ENCODE measurements at regions not wholly inside any gene's neighbourhood (a gene's known extent, or its start where the extent isn't known, plus 50 kb on each side); places are given as distances from the start of the nearest gene placed in this dataset.

DNA sequence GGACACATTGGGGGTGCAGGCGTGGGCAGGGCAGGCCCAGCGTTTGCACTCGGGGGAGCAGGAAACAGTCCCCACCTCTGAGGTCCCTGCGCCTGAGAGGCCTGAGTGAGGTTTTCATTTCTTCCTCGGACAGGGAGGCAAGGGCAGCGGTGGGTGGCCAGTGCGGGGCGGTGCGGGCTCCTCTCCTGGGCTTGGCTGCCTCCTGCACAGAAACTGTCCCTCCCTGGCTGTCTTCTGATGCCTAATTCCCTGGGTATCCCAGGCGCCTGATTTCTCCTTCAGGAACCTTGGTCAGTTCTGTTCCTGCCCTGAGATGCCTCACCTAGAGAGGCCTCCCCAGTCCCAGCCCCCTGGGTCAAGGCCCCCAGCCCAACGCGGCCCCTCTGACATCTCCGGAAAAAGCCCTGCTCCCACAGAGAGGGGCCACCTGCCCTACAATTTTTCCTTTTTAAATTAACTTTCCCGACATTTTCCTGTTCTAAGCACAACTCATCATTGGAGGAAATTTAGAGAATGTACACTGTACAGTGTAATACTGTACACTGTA is 260.3 kb downstream of the ADGRD1 start:
- TF ChIP-seq, protein P1, sequence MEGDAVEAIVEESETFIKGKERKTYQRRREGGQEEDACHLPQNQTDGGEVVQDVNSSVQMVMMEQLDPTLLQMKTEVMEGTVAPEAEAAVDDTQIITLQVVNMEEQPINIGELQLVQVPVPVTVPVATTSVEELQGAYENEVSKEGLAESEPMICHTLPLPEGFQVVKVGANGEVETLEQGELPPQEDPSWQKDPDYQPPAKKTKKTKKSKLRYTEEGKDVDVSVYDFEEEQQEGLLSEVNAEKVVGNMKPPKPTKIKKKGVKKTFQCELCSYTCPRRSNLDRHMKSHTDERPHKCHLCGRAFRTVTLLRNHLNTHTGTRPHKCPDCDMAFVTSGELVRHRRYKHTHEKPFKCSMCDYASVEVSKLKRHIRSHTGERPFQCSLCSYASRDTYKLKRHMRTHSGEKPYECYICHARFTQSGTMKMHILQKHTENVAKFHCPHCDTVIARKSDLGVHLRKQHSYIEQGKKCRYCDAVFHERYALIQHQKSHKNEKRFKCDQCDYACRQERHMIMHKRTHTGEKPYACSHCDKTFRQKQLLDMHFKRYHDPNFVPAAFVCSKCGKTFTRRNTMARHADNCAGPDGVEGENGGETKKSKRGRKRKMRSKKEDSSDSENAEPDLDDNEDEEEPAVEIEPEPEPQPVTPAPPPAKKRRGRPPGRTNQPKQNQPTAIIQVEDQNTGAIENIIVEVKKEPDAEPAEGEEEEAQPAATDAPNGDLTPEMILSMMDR (IDR thresholded peaks at IDR 0.05) = no peak
- no peak for TF ChIP-seq EZH2 (IDR thresholded peaks at IDR 0.05)
- TF ChIP-seq EZH2phosphoT487 (IDR thresholded peaks at IDR 0.05) = no peak
